Activated CD8-positive, alpha-beta T cell treated with anti-CD3 and anti-CD28 coated beads, Interleukin-2, amount 10 ng/mL, durations not matched to agents 7 days and 5 days (primary cell): ENCODE measurements at regions not wholly inside any gene's neighbourhood (a gene's known extent, or its start where the extent isn't known, plus 50 kb on each side); places are given as distances from the start of the nearest gene placed in this dataset.

ENCODE experiments used
- ATAC-seq: fragments of 150-1000 bp; cut with Tn5 transposase; one replicate; pipeline ENCODE4 v1.10.0; 2021; ENCODE audit warnings: moderate library complexity
- CTCF ChIA-PET: fragments of 350-600 bp; sonication (Branson Sonifier 250); formaldehyde crosslinking; loops from one replicate; lab custom pipeline; 2021; ENCODE audit warnings: antibody characterized with exemption; lab: Charles Lee
- POLR2A ChIA-PET: fragments of 350-600 bp; sonication (Branson Sonifier 250); formaldehyde crosslinking; loops from one replicate; lab custom pipeline; 2021; ENCODE audit warnings: antibody characterized with exemption; lab: Charles Lee
- DNase-seq: peaks from one replicate; pipeline ENCODE4 v3.0.0-alpha.2; 2020
- H3K27ac Mint-ChIP-seq: one replicate; pipeline ENCODE4 v1.8.0; 2021; ENCODE audit warnings: mild to moderate bottlenecking, mixed read lengths
- H3K27me3 Mint-ChIP-seq: one replicate; pipeline ENCODE4 v1.8.0; 2021; ENCODE audit warnings: low read depth, mixed read lengths
- H3K36me3 Mint-ChIP-seq: one replicate; pipeline ENCODE4 v1.8.0; 2021; ENCODE audit warnings: low read depth, mixed read lengths
- H3K4me1 Mint-ChIP-seq: one replicate; pipeline ENCODE4 v1.8.0; 2021; ENCODE audit warnings: low read depth, mixed read lengths
- H3K4me3 Mint-ChIP-seq: one replicate; pipeline ENCODE4 v1.8.0; 2021; ENCODE audit warnings: mild to moderate bottlenecking, mixed read lengths
- H3K9me3 Mint-ChIP-seq: one replicate; pipeline ENCODE4 v1.8.0; 2022; ENCODE audit warnings: mixed read lengths; ENCODE audit not compliant: insufficient read depth

GRCh38 chr9:555493-555892, 286.0 kb upstream of the DMRT1 start:
- Mint-ChIP-seq H3K4me3 (no peak overlapping the region), H3K27ac (no peak overlapping the region), H3K36me3 (no peaks in the 10 kb centered on the region), H3K9me3 (no peaks in the 10 kb centered on the region), H3K4me1 (peaks cover 7% of the 10 kb centered on the region), H3K27me3 (peaks cover 24% of the 10 kb centered on the region)
- ChIA-PET POLR2A (no interaction called here), CTCF (interaction anchor here (1.6 kb wide), 1 partner anchor 9 kb away, joined by 4 read pairs; no protein-coding TSS in a partner anchor)
- ATAC-seq, result no peak
- DNase-seq, result no peak

- ATAC-seq (no peak), DNase-seq (no peak)
- H3K9me3 Mint-ChIP-seq, result no peaks in the 10 kb centered on the region
- no peak overlapping the region for H3K4me3 Mint-ChIP-seq
- H3K36me3 Mint-ChIP-seq, result no peaks in the 10 kb centered on the region
- H3K4me1 Mint-ChIP-seq, result peaks cover 7% of the 10 kb centered on the region
- CTCF ChIA-PET, result interaction anchor here (1.6 kb wide), 1 partner anchor 10 kb away, joined by 4 read pairs; no protein-coding TSS in a partner anchor
- no peak overlapping the region for H3K27ac Mint-ChIP-seq
- POLR2A ChIA-PET, result no interaction called here
- peaks cover 21% of the 10 kb centered on the region for H3K27me3 Mint-ChIP-seq
Observed at GRCh38 chr9:556199-556598, 285.3 kb upstream of the DMRT1 start.

GRCh38 chr9:556675-557074, 284.8 kb upstream of the DMRT1 start:
- ChIA-PET CTCF (interaction anchor here (0.5 kb wide), 1 partner anchor 168 kb away, joined by 3 read pairs; no protein-coding TSS in a partner anchor), POLR2A (no interaction called here)
- Mint-ChIP-seq H3K27ac (no peak overlapping the region), H3K9me3 (no peaks in the 10 kb centered on the region), H3K4me1 (peaks cover 7% of the 10 kb centered on the region), H3K27me3 (peaks cover 21% of the 10 kb centered on the region), H3K4me3 (no peak overlapping the region), H3K36me3 (no peaks in the 10 kb centered on the region)
- DNase-seq (no peak), ATAC-seq (no peak)

GRCh38 chr9:557601-558201, 283.8 kb upstream of the DMRT1 start:
- ChIA-PET POLR2A (no interaction called here), CTCF (no interaction called here)
- no peaks in the 10 kb centered on the region for H3K9me3 Mint-ChIP-seq
- ATAC-seq, result no peak
- H3K36me3 Mint-ChIP-seq, result no peaks in the 10 kb centered on the region
- no peak for DNase-seq
- peaks cover 7% of the 10 kb centered on the region for H3K4me1 Mint-ChIP-seq
- peaks cover 21% of the 10 kb centered on the region for H3K27me3 Mint-ChIP-seq
- H3K27ac Mint-ChIP-seq, result no peak overlapping the region
- H3K4me3 Mint-ChIP-seq, result no peak overlapping the region

- ATAC-seq, result no peak
- Mint-ChIP-seq H3K9me3 (no peaks in the 10 kb centered on the region), H3K36me3 (no peaks in the 10 kb centered on the region), H3K4me1 (peaks cover 7% of the 10 kb centered on the region), H3K27me3 (peaks cover 24% of the 10 kb centered on the region), H3K4me3 (no peak overlapping the region), H3K27ac (no peak overlapping the region)
- ChIA-PET CTCF (no interaction called here), POLR2A (no interaction called here)
- no peak for DNase-seq
Observed at GRCh38 chr9:561427-561826, 280.1 kb upstream of the DMRT1 start.

- no peak overlapping the region for H3K27ac Mint-ChIP-seq
- ATAC-seq (no peak), DNase-seq (no peak)
- no peaks in the 10 kb centered on the region for H3K9me3 Mint-ChIP-seq
- H3K27me3 Mint-ChIP-seq, result peaks cover 16% of the 10 kb centered on the region
- CTCF ChIA-PET, result interaction anchor here (1.3 kb wide), 1 partner anchor 10 kb away, joined by 3 read pairs; no protein-coding TSS in a partner anchor
- no peak overlapping the region for H3K4me3 Mint-ChIP-seq
- no peaks in the 10 kb centered on the region for H3K36me3 Mint-ChIP-seq
- POLR2A ChIA-PET, result interaction anchor here (0.6 kb wide), 1 partner anchor 107 kb away, joined by 3 read pairs; no protein-coding TSS in a partner anchor
- peaks cover 7% of the 10 kb centered on the region for H3K4me1 Mint-ChIP-seq
Observed at GRCh38 chr9:563200-563599, 278.3 kb upstream of the DMRT1 start.

GRCh38 chr9:565528-565927, 276.0 kb upstream of the DMRT1 start:
- Mint-ChIP-seq H3K27ac (no peak overlapping the region), H3K4me1 (no peaks in the 10 kb centered on the region), H3K9me3 (no peaks in the 10 kb centered on the region), H3K4me3 (no peak overlapping the region), H3K36me3 (no peaks in the 10 kb centered on the region), H3K27me3 (peaks cover 8% of the 10 kb centered on the region)
- POLR2A ChIA-PET, result no interaction called here
- ATAC-seq (no peak), DNase-seq (no peak)
- CTCF ChIA-PET, result no interaction called here

- no peak overlapping the region for H3K27ac Mint-ChIP-seq
- ChIA-PET POLR2A (no interaction called here), CTCF (no interaction called here)
- H3K27me3 Mint-ChIP-seq, result peaks cover 9% of the 10 kb centered on the region
- H3K36me3 Mint-ChIP-seq, result no peaks in the 10 kb centered on the region
- ATAC-seq, result no peak
- no peak overlapping the region for H3K4me3 Mint-ChIP-seq
- no peaks in the 10 kb centered on the region for H3K4me1 Mint-ChIP-seq
- DNase-seq, result no peak
- no peaks in the 10 kb centered on the region for H3K9me3 Mint-ChIP-seq
Observed at GRCh38 chr9:567128-567746, 274.3 kb upstream of the DMRT1 start.

- no peak for ATAC-seq
- CTCF ChIA-PET, result no interaction called here
- no peaks in the 10 kb centered on the region for H3K4me1 Mint-ChIP-seq
Observed at GRCh38 chr9:567747-568305, 273.7 kb upstream of the DMRT1 start.

GRCh38 chr9:569296-569695, 272.2 kb upstream of the DMRT1 start:
- CTCF ChIA-PET, result no interaction called here
- POLR2A ChIA-PET, result no interaction called here
- Mint-ChIP-seq H3K4me1 (no peaks in the 10 kb centered on the region), H3K36me3 (no peaks in the 10 kb centered on the region), H3K27ac (no peak overlapping the region), H3K9me3 (no peaks in the 10 kb centered on the region), H3K4me3 (no peak overlapping the region), H3K27me3 (peaks cover 9% of the 10 kb centered on the region)
- DNase-seq (no peak), ATAC-seq (no peak)

More at GRCh38 chr9:567747-568305, 273.7 kb upstream of the DMRT1 start:
- Mint-ChIP-seq H3K9me3 (no peaks in the 10 kb centered on the region), H3K36me3 (no peaks in the 10 kb centered on the region), H3K4me3 (no peak overlapping the region), H3K27ac (no peak overlapping the region), H3K27me3 (peaks cover 9% of the 10 kb centered on the region)
- no peak for DNase-seq
- POLR2A ChIA-PET, result no interaction called here

GRCh38 chr9:570187-570586, 271.3 kb upstream of the DMRT1 start:
- peaks cover 9% of the 10 kb centered on the region for H3K27me3 Mint-ChIP-seq
- H3K36me3 Mint-ChIP-seq, result no peaks in the 10 kb centered on the region
- CTCF ChIA-PET, result no interaction called here
- ATAC-seq (no peak), DNase-seq (no peak)
- H3K4me1 Mint-ChIP-seq, result no peaks in the 10 kb centered on the region
- POLR2A ChIA-PET, result no interaction called here
- H3K9me3 Mint-ChIP-seq, result no peaks in the 10 kb centered on the region
- H3K27ac Mint-ChIP-seq, result no peak overlapping the region
- H3K4me3 Mint-ChIP-seq, result no peak overlapping the region

- ATAC-seq, result no peak
- DNase-seq, result no peak
- no peaks in the 10 kb centered on the region for H3K4me1 Mint-ChIP-seq
- no peak overlapping the region for H3K27ac Mint-ChIP-seq
- H3K36me3 Mint-ChIP-seq, result no peaks in the 10 kb centered on the region
- no peaks in the 10 kb centered on the region for H3K9me3 Mint-ChIP-seq
- H3K4me3 Mint-ChIP-seq, result no peak overlapping the region
- peaks cover 7% of the 10 kb centered on the region for H3K27me3 Mint-ChIP-seq
- POLR2A ChIA-PET, result no interaction called here
- CTCF ChIA-PET, result no interaction called here
Observed at GRCh38 chr9:571066-571465, 270.4 kb upstream of the DMRT1 start.
